WI38 (cell line): ENCODE measurements at regions not wholly inside any gene's neighbourhood (a gene's known extent, or its start where the extent isn't known, plus 50 kb on each side); places are given as distances from the start of the nearest gene placed in this dataset.

Source experiments
- H3K4me3 ChIP-seq: 2 replicates; pipeline ENCODE4 v1.5.1; 2011; ENCODE audit warnings: low read depth, mild to moderate bottlenecking, control low read depth, low read length
- TF ChIP-seq, protein P1 (sequence below): IDR thresholded peaks from 2 replicates; pipeline ENCODE4 v1.5.1; 2012; ENCODE audit warnings: low read depth, mild to moderate bottlenecking, control low read depth, low read length

DNA sequence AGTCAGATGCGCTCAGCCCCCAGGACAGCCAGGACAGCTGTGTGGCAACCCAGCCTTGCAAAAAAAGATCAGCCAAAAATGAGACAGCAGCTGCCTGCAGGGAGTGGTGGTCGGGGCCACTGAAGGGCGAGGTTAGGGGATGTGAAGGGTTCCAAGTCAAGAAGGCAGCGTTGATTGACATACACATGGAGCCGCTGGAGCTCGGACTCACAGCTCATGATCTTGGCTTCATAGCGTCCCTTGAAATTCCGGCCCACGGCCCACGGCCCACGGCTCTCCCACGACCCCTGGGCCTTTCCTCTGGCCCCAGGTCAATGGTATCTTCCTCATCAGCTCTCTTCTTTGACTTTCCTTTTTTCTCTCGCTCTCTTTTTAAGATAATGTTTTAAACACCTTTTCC, 390.0 kb upstream of the IRX4 start:
- no peak overlapping the region for H3K4me3 ChIP-seq
- TF ChIP-seq, protein P1, sequence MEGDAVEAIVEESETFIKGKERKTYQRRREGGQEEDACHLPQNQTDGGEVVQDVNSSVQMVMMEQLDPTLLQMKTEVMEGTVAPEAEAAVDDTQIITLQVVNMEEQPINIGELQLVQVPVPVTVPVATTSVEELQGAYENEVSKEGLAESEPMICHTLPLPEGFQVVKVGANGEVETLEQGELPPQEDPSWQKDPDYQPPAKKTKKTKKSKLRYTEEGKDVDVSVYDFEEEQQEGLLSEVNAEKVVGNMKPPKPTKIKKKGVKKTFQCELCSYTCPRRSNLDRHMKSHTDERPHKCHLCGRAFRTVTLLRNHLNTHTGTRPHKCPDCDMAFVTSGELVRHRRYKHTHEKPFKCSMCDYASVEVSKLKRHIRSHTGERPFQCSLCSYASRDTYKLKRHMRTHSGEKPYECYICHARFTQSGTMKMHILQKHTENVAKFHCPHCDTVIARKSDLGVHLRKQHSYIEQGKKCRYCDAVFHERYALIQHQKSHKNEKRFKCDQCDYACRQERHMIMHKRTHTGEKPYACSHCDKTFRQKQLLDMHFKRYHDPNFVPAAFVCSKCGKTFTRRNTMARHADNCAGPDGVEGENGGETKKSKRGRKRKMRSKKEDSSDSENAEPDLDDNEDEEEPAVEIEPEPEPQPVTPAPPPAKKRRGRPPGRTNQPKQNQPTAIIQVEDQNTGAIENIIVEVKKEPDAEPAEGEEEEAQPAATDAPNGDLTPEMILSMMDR = no peak

DNA sequence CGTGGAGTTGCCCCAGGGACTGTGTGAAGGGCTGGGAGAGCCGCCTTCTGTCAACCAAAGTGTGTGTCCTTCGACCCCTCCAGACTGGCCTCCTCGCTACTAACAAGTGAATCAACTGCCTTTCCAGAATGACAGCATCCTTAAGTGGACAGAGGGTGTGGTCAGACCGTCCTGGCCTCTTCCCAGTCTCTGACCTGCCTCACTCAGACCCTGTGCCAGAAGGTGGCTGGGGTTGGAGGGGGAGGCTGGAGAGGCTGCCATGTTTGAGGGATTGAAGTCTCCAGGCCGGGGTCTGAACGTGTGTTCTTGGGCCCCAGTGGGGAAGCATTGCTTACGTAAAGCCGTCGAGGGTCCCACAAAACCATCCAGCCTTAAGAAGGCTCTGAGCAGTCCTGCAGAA, 389.3 kb upstream of the IRX4 start:
- TF ChIP-seq, protein P1 = no peak
- H3K4me3 ChIP-seq = no peak overlapping the region

- no peak overlapping the region for H3K4me3 ChIP-seq
- TF ChIP-seq, protein P1 = no peak
Observed at GRCh38 chr5:2271316-2271715, 388.6 kb upstream of the IRX4 start.

- H3K4me3 ChIP-seq = no peak overlapping the region
- TF ChIP-seq, protein P1 = no peak
Observed at GRCh38 chr5:2270467-2270866, 387.7 kb upstream of the IRX4 start.

- H3K4me3 ChIP-seq = no peak overlapping the region
- TF ChIP-seq, protein P1 = no peak
Observed at GRCh38 chr5:2269656-2270055, 386.9 kb upstream of the IRX4 start.

GRCh38 chr5:2267991-2268390, 385.3 kb upstream of the IRX4 start:
- TF ChIP-seq, protein P1 = no peak
- no peak overlapping the region for H3K4me3 ChIP-seq

DNA sequence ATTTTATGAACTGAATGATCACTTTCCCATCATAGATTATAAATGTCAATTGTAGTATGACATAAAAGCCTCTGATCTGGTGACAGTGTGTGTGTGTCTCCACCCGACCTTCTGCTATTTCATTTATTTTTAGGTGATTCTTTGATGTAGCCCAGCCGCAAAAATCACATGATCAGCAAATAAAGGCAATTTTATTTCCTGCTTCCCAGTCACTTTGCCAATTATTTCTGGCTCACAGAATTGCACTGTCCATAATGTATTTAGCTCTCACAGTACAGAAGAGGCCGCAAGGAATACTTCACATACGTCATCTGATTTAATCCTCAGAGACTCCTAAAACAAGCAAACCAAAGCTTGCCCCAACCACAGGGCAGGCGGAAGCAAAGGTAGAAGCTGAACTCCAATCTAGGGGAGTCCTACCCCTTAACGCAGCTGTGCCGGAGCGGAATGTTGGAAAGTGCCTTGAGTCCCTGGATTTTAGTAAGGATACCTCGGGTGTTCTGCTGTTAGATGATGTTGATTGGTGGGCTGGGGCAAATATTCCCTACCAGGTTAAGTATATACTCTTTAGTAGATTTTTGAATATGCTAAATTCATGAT, 384.0 kb upstream of the IRX4 start:
- no peak overlapping the region for H3K4me3 ChIP-seq
- TF ChIP-seq, protein P1 = no peak
